K562 (cell line): ENCODE measurements at regions not wholly inside any gene's neighbourhood (a gene's known extent, or its start where the extent isn't known, plus 50 kb on each side); places are given as distances from the start of the nearest gene placed in this dataset.

Experiments
- ATAC-seq: fragments of 200-7000 bp; cut with Tn5 transposase; 3 replicates; pipeline ENCODE4 v1.9.1; 2020; ENCODE audit warnings: moderate library complexity
- BruUV-seq: library from RNA; stranded (reverse); fragments of 400-500 nt; replicated peaks from 2 replicates; lab custom pipeline; 2021; lab: Mats Ljungman, UMichigan
- CTCF ChIA-PET: fragments of 300-600 bp; formaldehyde crosslinking; extraction: SDS; loops from one replicate; lab custom pipeline; 2021; ENCODE audit warnings: low intra/inter-chr PET ratio; lab: Yijun Ruan, JAX
- POLR2A ChIA-PET: fragments of 300-600, 350-650 bp; sonication (Branson Sonifier 250); formaldehyde crosslinking; extraction: SDS; loops from one replicate; lab custom pipeline; 2021; ENCODE audit warnings: antibody characterized with exemption, inconsistent platforms; lab: Yijun Ruan, JAX
- DNase-seq, 4 experiments: peaks; one replicate each; pipeline versions ENCODE4 v3.0.0 to v3.0.0-alpha.2; 2011 to 2018; ENCODE audit warnings: low spot score in 3 of 4, mixed read lengths in 3 of 4; ENCODE audit errors: extremely low read depth in 1 of 4
- FAIRE-seq: peaks from 2 replicates; lab custom pipeline; 2011; peaks lifted over from hg19 to GRCh38; lab: Jason Lieb, UNC
- H2AFZ ChIP-seq: 2 replicates; pipeline ENCODE4 v1.6.0; 2011; ENCODE audit warnings: low read depth, low read length, control low read depth, inconsistent platforms
- H3K27ac ChIP-seq: fragments of 200-600 bp; 3 replicates; pipeline ENCODE4 v1.8.0; 2011; ENCODE audit warnings: low read depth, mild to moderate bottlenecking, control low read depth, inconsistent platforms, low read length, moderate library complexity, mixed read lengths; ENCODE audit errors: extremely low read depth
- H3K27me3 ChIP-seq, 2 experiments: fragments of 300-600 bp in 1 of 2; 2 replicates in 1 of 2; 3 replicates in 1 of 2; pipeline versions ENCODE4 v1.6.0 to v1.8.0; 2011; ENCODE audit warnings: inconsistent platforms in 2 of 2, low read length in 2 of 2, mild to moderate bottlenecking in 1 of 2, mixed read lengths in 1 of 2, moderate library complexity in 1 of 2; ENCODE audit not compliant: control insufficient read depth in 2 of 2, insufficient read depth in 2 of 2
- H3K36me3 ChIP-seq: fragments of 300-600 bp; 3 replicates; pipeline ENCODE4 v1.8.0; 2011; ENCODE audit warnings: mild to moderate bottlenecking, low read length, inconsistent platforms; ENCODE audit not compliant: control insufficient read depth, insufficient read depth
- H3K4me1 ChIP-seq, 2 experiments: fragments of 200-600 bp in 1 of 2; replicated peaks in 1 of 2; 2 replicates in 1 of 2; 3 replicates in 1 of 2; pipeline versions ENCODE4 v1.5.1 to v1.8.0; 2011; ENCODE audit warnings: inconsistent platforms in 2 of 2, low read length in 2 of 2, mild to moderate bottlenecking in 1 of 2, mixed read lengths in 1 of 2, moderate library complexity in 1 of 2; ENCODE audit not compliant: control insufficient read depth in 2 of 2, insufficient read depth in 2 of 2
- H3K4me2 ChIP-seq: 2 replicates; pipeline ENCODE4 v1.6.1; 2011; ENCODE audit warnings: low read length, control low read depth, inconsistent platforms, mixed read lengths; ENCODE audit not compliant: insufficient read depth
- H3K4me3 ChIP-seq: fragments of 200-600 bp; sonication (generic), shearing (Covaris generic); 2 replicates; pipeline ENCODE4 v1.5.1; 2016; ENCODE audit warnings: control low read depth, inconsistent platforms
- H3K79me2 ChIP-seq: fragments of 200-600 bp; 3 replicates; pipeline ENCODE4 v1.8.0; 2011; ENCODE audit warnings: low read length, inconsistent platforms; ENCODE audit not compliant: control insufficient read depth, insufficient read depth
- H3K9ac ChIP-seq, 2 experiments: 2 replicates each; pipeline versions ENCODE4 v1.6.0 to v1.6.1; 2011; ENCODE audit warnings: low read depth in 2 of 2, low read length in 2 of 2, control low read depth in 1 of 2, inconsistent platforms in 1 of 2, mild to moderate bottlenecking in 1 of 2, mixed read lengths in 1 of 2; ENCODE audit not compliant: insufficient read depth in 1 of 2
- H3K9me1 ChIP-seq: one replicate; pipeline ENCODE4 v1.6.0; 2011; ENCODE audit warnings: inconsistent platforms, mild to moderate bottlenecking, low read length, moderate library complexity; ENCODE audit not compliant: control insufficient read depth, insufficient read depth
- H3K9me3 ChIP-seq: replicated peaks from 2 replicates; pipeline ENCODE4 v1.5.1; 2011; ENCODE audit warnings: low read depth, low read length, inconsistent platforms; ENCODE audit not compliant: control insufficient read depth, insufficient read depth
- H4K20me1 ChIP-seq: replicated peaks from 2 replicates; pipeline ENCODE4 v1.6.1; 2011; ENCODE audit warnings: low read length, inconsistent platforms, mixed read lengths; ENCODE audit not compliant: control insufficient read depth, insufficient read depth
- HMG20A ChIP-seq: fragments of 450-650 bp; formaldehyde crosslinking; conservative IDR thresholded peaks from 2 replicates; pipeline ENCODE4 v1.4.0; 2020; ENCODE audit warnings: mild to moderate bottlenecking, mixed read lengths
- KLF10 ChIP-seq: fragments of 250-450 bp; sonication (Bioruptor Pico); IDR thresholded peaks from 2 replicates; pipeline ENCODE4 v1.6.1; 2021; ENCODE audit warnings: matching md5 sums
- MAZ ChIP-seq, 2 experiments: fragments of 450-650 bp in 1 of 2; sonication (generic) in 1 of 2; formaldehyde crosslinking; IDR thresholded peaks in 1 of 2; conservative IDR thresholded peaks in 1 of 2; 2 replicates each; pipeline versions ENCODE4 v1.4.0 to v1.5.0; 2020; ENCODE audit warnings: mild to moderate bottlenecking in 1 of 2, missing genetic modification reagents in 1 of 2
- MITF ChIP-seq: IDR thresholded peaks from 2 replicates; pipeline ENCODE4 v1.6.1; 2014; ENCODE audit warnings: antibody characterized with exemption
- NBN ChIP-seq: fragments of 450-650 bp; IDR thresholded peaks from 2 replicates; pipeline ENCODE4 v1.6.1; 2016; ENCODE audit warnings: low read depth, mild to moderate bottlenecking
- NR4A1 ChIP-seq, 2 experiments: fragments of 250-450 bp in 1 of 2; fragments of 450-650 bp in 1 of 2; sonication (Bioruptor Pico) in 1 of 2; IDR thresholded peaks; 2 replicates each; pipeline versions ENCODE4 v1.4.0 to v1.6.1; 2016 to 2020; ENCODE audit warnings: mild to moderate bottlenecking in 2 of 2, missing compliant biosample characterization in 1 of 2, missing genetic modification characterization in 1 of 2, moderate library complexity in 1 of 2
- POLR3A ChIP-seq: IDR thresholded peaks from 2 replicates; pipeline ENCODE4 v1.6.1; 2011; ENCODE audit warnings: borderline replicate concordance, mild to moderate bottlenecking, moderate library complexity; ENCODE audit not compliant: insufficient read length, insufficient read depth; ENCODE audit errors: extremely low read depth
- SMARCA5 ChIP-seq: fragments of 450-650 bp; IDR thresholded peaks from 2 replicates; pipeline ENCODE4 v1.6.1; 2016
- TBL1XR1 ChIP-seq, 2 experiments: IDR thresholded peaks; 2 replicates each; pipeline ENCODE4 v1.6.1; 2012; ENCODE audit warnings: improper control_type of control experiment in 2 of 2, low read length in 2 of 2, mild to moderate bottlenecking in 1 of 2
- ZNF134 ChIP-seq: fragments of 250-450 bp; sonication (Bioruptor Pico); conservative IDR thresholded peaks from 2 replicates; pipeline ENCODE4 v1.4.0; 2020
- ZNF143 ChIP-seq: sonication (generic); formaldehyde crosslinking; IDR thresholded peaks from 2 replicates; pipeline ENCODE4 v1.9.0; 2022; ENCODE audit warnings: mild to moderate bottlenecking, missing genetic modification reagents
- ZNF24 ChIP-seq: fragments of 450-650 bp; IDR thresholded peaks from 2 replicates; pipeline ENCODE4 v1.6.1; 2016
- WGBS: fragments of 100-300 bp; shearing (Covaris generic); methylation state at CpG from one replicate; pipeline ENCODE4 v1.1.6; 2016; ENCODE audit warnings: low coverage, mixed read lengths; ENCODE audit not compliant: insufficient coverage; ENCODE audit errors: missing lambda C conversion rate; 5-methylcytosine and 5-hydroxymethylcytosine counted together
- in situ Hi-C: fragments of 300-500 bp; cut with MboI; formaldehyde crosslinking; loops from 4 replicates; pipeline ENCODE4 v1.15.0; 2018; ENCODE audit warnings: inconsistent platforms, mixed read lengths
- intact Hi-C: fragments of 100-400 bp; cut with micrococcal nuclease; formaldehyde crosslinking; loops from 2 replicates; pipeline ENCODE4 v1.14.2; 2022
- TF ChIP-seq, protein P1 (sequence below): fragments of 250-450 bp; sonication (Bioruptor Pico); IDR thresholded peaks from 2 replicates; pipeline ENCODE4 v1.5.1; 2021; ENCODE audit warnings: mild to moderate bottlenecking
- TF ChIP-seq, protein P2 (sequence below): fragments of 250-450 bp; sonication (Bioruptor Pico); IDR thresholded peaks from 2 replicates; pipeline ENCODE4 v1.8.0; 2021; ENCODE audit warnings: moderate library complexity, mild to moderate bottlenecking, inconsistent platforms
- TF ChIP-seq, protein P3 (sequence below): sonication (generic); formaldehyde crosslinking; IDR thresholded peaks from 2 replicates; pipeline ENCODE4 v1.8.0; 2022; ENCODE audit warnings: mild to moderate bottlenecking, low read depth, missing genetic modification reagents

DNA sequence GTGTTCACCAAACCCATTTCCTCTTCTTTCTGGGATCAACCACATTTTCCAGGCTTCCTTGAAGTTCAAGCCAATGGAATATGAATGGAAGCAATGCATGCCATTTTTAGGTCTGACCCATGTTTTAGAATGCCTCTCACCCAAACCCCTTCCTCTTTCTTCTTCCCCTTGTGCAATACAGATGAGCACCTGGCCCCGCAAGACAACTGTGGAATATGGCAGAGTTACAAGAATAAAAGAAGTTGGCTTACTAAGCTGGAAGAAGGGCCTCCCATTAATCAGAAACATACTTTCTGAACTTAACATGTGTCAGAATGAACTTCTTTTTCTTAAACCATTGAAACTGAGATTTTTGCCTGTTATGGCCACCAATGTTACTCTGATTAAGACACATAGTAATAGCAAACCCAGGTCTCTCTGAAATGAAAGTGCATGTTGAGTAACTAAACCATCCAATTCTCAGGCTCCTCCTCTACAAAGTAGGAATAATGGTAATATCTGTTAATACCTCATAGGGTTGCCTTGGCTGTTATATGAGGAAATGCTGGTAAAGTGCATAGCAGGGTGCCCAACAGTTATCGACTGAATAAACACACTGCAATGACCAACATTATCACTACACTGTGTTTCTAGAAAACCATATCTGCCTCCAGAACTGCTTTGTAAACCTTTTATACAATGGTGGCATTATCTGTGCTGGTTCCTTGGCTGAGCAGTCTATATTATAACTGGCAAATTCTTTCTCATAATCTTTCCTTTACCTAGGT, 382.2 kb upstream of the NRP1 start (continued):
- no peak for TF ChIP-seq MAZ (CRISPR knock-in tag; conservative IDR thresholded peaks at IDR 0.05 in 1 of 2, IDR thresholded peaks at IDR 0.05 in 1 of 2)

DNA sequence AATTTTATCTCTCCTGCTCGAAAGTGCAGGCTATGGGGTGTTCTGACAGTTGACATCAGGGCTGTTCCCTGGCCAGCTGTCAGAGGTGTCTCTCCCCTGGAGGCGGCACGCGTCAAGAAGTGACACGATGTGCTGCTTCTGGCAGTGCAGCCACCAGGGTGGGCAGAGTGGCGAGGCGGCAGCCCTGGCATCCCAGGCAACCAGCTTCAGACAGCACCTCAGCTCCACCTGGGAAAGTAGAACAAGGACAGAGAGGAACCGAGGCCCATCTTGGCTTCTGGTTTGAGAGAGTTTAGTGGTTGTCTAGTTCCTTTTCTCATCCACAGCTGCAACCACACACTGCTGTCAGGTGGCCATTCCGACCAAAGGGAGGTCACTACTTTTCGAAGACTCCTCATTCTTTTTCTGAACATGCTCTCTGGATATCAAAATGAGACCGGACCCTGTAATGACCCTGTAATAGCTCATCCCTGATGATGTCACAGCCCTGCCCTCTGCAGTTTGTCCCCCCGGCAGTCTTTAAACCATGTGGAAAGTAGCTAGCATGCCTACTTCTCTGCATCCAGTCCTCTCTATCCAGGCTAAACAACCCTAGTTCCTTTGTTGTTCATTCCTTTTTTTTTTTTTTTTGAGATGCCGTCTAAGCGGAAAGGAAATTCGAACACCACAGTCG, 381.0 kb upstream of the NRP1 start:
- WGBS: 0% methylated on average over 15 of the region's 16 CpGs
- Histone ChIP-seq H3K9ac (no peak overlapping the region), H3K4me1 (no peaks in the 10 kb centered on the region), H3K4me2 (no peak overlapping the region), H3K27me3 (peaks cover 0 to 7% of the 10 kb centered on the region in 2 experiments; a peak in 1 of 5 replicates), H3K9me3 (no peaks in the 10 kb centered on the region), H3K4me3 (no peak overlapping the region), H3K9me1 (no peaks in the 10 kb centered on the region), H3K36me3 (no peaks in the 10 kb centered on the region), H3K27ac (no peak overlapping the region), H4K20me1 (no peaks in the 10 kb centered on the region), H2AFZ (no peak overlapping the region), H3K79me2 (no peaks in the 10 kb centered on the region)
- no peak for FAIRE-seq
- intact Hi-C loops (no loop called here), in situ Hi-C loops (no loop called here)
- BruUV-seq: no TSS peak
- ChIA-PET POLR2A (no interaction called here), CTCF (no interaction called here)
- no peak for ATAC-seq
- no peak for DNase-seq
- TF ChIP-seq ZNF134 (CRISPR knock-in tag): no peak
- TF ChIP-seq, protein P1, sequence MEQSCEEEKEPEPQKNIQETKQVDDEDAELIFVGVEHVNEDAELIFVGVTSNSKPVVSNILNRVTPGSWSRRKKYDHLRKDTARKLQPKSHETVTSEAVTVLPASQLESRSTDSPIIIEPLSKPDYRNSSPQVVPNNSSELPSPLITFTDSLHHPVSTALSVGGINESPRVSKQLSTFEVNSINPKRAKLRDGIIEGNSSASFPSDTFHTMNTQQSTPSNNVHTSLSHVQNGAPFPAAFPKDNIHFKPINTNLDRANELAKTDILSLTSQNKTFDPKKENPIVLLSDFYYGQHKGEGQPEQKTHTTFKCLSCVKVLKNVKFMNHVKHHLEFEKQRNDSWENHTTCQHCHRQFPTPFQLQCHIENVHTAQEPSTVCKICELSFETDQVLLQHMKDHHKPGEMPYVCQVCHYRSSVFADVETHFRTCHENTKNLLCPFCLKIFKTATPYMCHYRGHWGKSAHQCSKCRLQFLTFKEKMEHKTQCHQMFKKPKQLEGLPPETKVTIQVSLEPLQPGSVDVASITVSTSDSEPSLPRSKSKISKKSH: no peak
- TF ChIP-seq, protein P2, sequence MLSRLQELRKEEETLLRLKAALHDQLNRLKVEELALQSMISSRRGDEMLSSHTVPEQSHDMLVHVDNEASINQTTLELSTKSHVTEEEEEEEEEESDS (CRISPR knock-in tag): no peak
- TF ChIP-seq NBN: no peak
- no peak for TF ChIP-seq SMARCA5
- TF ChIP-seq MITF: no peak
- TF ChIP-seq KLF10 (CRISPR knock-in tag): no peak
- TF ChIP-seq ZNF24: no peak
- no peak for TF ChIP-seq TBL1XR1 (IDR thresholded peaks at IDR 0.05; ENCODE audit: low read length in 2 of 2)
- no peak for TF ChIP-seq ZNF143 (CRISPR knock-in tag)
- TF ChIP-seq, protein P3, sequence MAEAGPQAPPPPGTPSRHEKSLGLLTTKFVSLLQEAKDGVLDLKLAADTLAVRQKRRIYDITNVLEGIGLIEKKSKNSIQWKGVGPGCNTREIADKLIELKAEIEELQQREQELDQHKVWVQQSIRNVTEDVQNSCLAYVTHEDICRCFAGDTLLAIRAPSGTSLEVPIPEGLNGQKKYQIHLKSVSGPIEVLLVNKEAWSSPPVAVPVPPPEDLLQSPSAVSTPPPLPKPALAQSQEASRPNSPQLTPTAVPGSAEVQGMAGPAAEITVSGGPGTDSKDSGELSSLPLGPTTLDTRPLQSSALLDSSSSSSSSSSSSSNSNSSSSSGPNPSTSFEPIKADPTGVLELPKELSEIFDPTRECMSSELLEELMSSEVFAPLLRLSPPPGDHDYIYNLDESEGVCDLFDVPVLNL (CRISPR knock-in tag): no peak
- no peak for TF ChIP-seq HMG20A (CRISPR knock-in tag)
- no peak for TF ChIP-seq NR4A1 (CRISPR knock-in tag; IDR thresholded peaks at IDR 0.05)
- no peak for TF ChIP-seq NR4A1 (tag; IDR thresholded peaks at IDR 0.05)
- TF ChIP-seq POLR3A: no peak
